ENCODE measurements at regions not wholly inside any gene's neighbourhood (a gene's known extent, or its start where the extent isn't known, plus 50 kb on each side); places are given as distances from the start of the nearest gene placed in this dataset.

DNA sequence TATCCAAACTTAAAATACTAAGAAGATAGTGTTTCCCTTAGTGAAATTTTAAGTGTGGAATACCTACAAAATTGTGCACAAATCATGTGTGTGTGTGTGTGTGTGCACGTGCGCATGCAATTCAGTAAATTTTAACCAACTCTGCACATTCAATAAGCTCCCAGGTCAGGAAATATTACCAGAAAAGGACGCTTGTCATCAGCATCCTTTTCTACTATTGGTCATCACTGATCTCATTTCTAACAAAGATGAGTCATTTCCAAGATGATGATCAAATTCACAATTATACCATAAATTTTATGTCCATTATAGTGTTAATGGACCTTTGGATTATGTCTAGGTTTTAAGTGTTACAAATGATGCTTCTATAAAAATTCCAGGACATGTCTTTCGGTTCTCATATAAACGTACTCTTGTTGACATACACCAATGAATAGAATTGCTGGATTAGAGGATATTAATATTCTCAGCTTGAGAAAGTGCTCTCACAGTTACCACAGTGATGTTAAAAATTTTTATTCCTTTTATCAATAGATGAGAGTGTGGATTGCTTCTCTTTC is 560.9 kb upstream of the AGA start:
- TF ChIP-seq, protein P1, sequence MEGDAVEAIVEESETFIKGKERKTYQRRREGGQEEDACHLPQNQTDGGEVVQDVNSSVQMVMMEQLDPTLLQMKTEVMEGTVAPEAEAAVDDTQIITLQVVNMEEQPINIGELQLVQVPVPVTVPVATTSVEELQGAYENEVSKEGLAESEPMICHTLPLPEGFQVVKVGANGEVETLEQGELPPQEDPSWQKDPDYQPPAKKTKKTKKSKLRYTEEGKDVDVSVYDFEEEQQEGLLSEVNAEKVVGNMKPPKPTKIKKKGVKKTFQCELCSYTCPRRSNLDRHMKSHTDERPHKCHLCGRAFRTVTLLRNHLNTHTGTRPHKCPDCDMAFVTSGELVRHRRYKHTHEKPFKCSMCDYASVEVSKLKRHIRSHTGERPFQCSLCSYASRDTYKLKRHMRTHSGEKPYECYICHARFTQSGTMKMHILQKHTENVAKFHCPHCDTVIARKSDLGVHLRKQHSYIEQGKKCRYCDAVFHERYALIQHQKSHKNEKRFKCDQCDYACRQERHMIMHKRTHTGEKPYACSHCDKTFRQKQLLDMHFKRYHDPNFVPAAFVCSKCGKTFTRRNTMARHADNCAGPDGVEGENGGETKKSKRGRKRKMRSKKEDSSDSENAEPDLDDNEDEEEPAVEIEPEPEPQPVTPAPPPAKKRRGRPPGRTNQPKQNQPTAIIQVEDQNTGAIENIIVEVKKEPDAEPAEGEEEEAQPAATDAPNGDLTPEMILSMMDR (IDR thresholded peaks at IDR 0.05), result no peak
- no peak for TF ChIP-seq POLR2A (IDR thresholded peaks at IDR 0.05)
